Spleen (tissue), 7 donors: ENCODE measurements at regions not wholly inside any gene's neighbourhood (a gene's known extent, or its start where the extent isn't known, plus 50 kb on each side); places are given as distances from the start of the nearest gene placed in this dataset.

Experiments
- POLR2A ChIP-seq, 3 donors: fragments of 450-650 bp; IDR thresholded peaks; one replicate each; pipeline ENCODE4 v1.5.1; 2017; ENCODE audit warnings: antibody characterized with exemption in 3 of 3, mild to moderate bottlenecking in 1 of 3
- POLR2AphosphoS5 ChIP-seq, 3 donors: sonication (generic); formaldehyde crosslinking; IDR thresholded peaks; one replicate each; pipeline ENCODE4 v1.5.1; 2017; ENCODE audit warnings: antibody characterized with exemption in 3 of 3
- TF ChIP-seq, protein P1 (sequence below), 11 experiments: fragments of 200-600 bp in 7 of 11; fragments of 450-650 bp in 4 of 11; sonication (generic) in 4 of 11; IDR thresholded peaks in 8 of 11; conservative IDR thresholded peaks in 3 of 11; 1 replicate in 7 of 11; 2 replicates in 4 of 11; pipeline versions ENCODE4 v1.4.0 to v1.8.0; 2016 to 2021; ENCODE audit warnings: antibody characterized with exemption in 11 of 11, inconsistent platforms in 4 of 11, mild to moderate bottlenecking in 1 of 11
- donor health status: DM: no; HTN: no; CAD: no; lungs with moderate emphysema.
- donor health status: DM: no; HTN: no; CAD: no.
- donor health status: DM: no; HTN: no; CAD: no.

- TF ChIP-seq, protein P1, sequence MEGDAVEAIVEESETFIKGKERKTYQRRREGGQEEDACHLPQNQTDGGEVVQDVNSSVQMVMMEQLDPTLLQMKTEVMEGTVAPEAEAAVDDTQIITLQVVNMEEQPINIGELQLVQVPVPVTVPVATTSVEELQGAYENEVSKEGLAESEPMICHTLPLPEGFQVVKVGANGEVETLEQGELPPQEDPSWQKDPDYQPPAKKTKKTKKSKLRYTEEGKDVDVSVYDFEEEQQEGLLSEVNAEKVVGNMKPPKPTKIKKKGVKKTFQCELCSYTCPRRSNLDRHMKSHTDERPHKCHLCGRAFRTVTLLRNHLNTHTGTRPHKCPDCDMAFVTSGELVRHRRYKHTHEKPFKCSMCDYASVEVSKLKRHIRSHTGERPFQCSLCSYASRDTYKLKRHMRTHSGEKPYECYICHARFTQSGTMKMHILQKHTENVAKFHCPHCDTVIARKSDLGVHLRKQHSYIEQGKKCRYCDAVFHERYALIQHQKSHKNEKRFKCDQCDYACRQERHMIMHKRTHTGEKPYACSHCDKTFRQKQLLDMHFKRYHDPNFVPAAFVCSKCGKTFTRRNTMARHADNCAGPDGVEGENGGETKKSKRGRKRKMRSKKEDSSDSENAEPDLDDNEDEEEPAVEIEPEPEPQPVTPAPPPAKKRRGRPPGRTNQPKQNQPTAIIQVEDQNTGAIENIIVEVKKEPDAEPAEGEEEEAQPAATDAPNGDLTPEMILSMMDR (IDR thresholded peaks at IDR 0.05 in 8 of 11, conservative IDR thresholded peaks at IDR 0.05 in 3 of 11) = no peak
- TF ChIP-seq POLR2AphosphoS5 (IDR thresholded peaks at IDR 0.05) (no peak), POLR2A (IDR thresholded peaks at IDR 0.05) (no peak)
Observed at GRCh38 chr2:84029903-84030575, 429.0 kb downstream of the SUCLG1 start.
